Endodermal cell (in vitro differentiated cells): ENCODE measurements at regions not wholly inside any gene's neighbourhood (a gene's known extent, or its start where the extent isn't known, plus 50 kb on each side); places are given as distances from the start of the nearest gene placed in this dataset.

Experiments
- DNase-seq: peaks from one replicate; pipeline ENCODE4 v3.0.0-alpha.2; 2017
- H3K27ac ChIP-seq: 2 replicates; pipeline ENCODE4 v1.5.1; 2013; ENCODE audit warnings: mild to moderate bottlenecking, low read depth, low read length, moderate library complexity
- H3K27me3 ChIP-seq: 2 replicates; pipeline ENCODE4 v1.6.1; 2013; ENCODE audit warnings: mild to moderate bottlenecking, low read length, moderate library complexity; ENCODE audit not compliant: insufficient read depth, control insufficient read depth, poor library complexity, severe bottlenecking
- H3K36me3 ChIP-seq: 2 replicates; pipeline ENCODE4 v1.7.0; 2013; ENCODE audit warnings: mild to moderate bottlenecking, low read length, moderate library complexity; ENCODE audit not compliant: control insufficient read depth, insufficient read depth
- H3K4me1 ChIP-seq: one replicate; pipeline ENCODE4 v1.7.0; 2013; ENCODE audit warnings: low read length; ENCODE audit not compliant: control insufficient read depth, insufficient read depth
- H3K4me3 ChIP-seq: 2 replicates; pipeline ENCODE4 v1.5.1; 2013; ENCODE audit warnings: mild to moderate bottlenecking, low read length, moderate library complexity
- H3K9ac ChIP-seq: 2 replicates; pipeline ENCODE4 v1.6.1; 2013; ENCODE audit warnings: mild to moderate bottlenecking, low read length, moderate library complexity; ENCODE audit not compliant: poor library complexity, severe bottlenecking; ENCODE audit errors: extremely low read depth
- H3K9me3 ChIP-seq: 2 replicates; pipeline ENCODE4 v1.6.1; 2013; ENCODE audit warnings: mild to moderate bottlenecking, low read length, moderate library complexity; ENCODE audit not compliant: control insufficient read depth
- H3K27ac Mint-ChIP-seq: 2 replicates; pipeline ENCODE4 v1.8.0; 2020; ENCODE audit warnings: mixed read lengths
- H3K27me3 Mint-ChIP-seq: 2 replicates; pipeline ENCODE4 v1.8.0; 2021; ENCODE audit warnings: mild to moderate bottlenecking, mixed read lengths; ENCODE audit not compliant: insufficient read depth
- H3K36me3 Mint-ChIP-seq: 2 replicates; pipeline ENCODE4 v1.8.0; 2020; ENCODE audit warnings: low read depth, mixed read lengths
- H3K4me1 Mint-ChIP-seq: 2 replicates; pipeline ENCODE4 v1.8.0; 2020; ENCODE audit warnings: mixed read lengths
- H3K4me3 Mint-ChIP-seq: 2 replicates; pipeline ENCODE4 v1.8.0; 2020; ENCODE audit warnings: mild to moderate bottlenecking, moderate library complexity, mixed read lengths
- H3K9me3 Mint-ChIP-seq: 2 replicates; pipeline ENCODE4 v1.8.0; 2020; ENCODE audit warnings: mild to moderate bottlenecking, mixed read lengths
- WGBS, 2 experiments: methylation state at CpG; one replicate each; pipeline versions ENCODE4 v1.1.5 to v1.1.7; 2013; ENCODE audit warnings: missing lambda C conversion rate in 2 of 2, mixed read lengths in 1 of 2; ENCODE audit not compliant: insufficient coverage in 1 of 2, insufficient read length in 1 of 2; 5-methylcytosine and 5-hydroxymethylcytosine counted together
- TF ChIP-seq, protein P1 (sequence below): fragments of 200-600 bp; sonication (generic); conservative IDR thresholded peaks from 2 replicates; pipeline ENCODE4 v1.5.0; 2021; ENCODE audit warnings: antibody characterized with exemption, mild to moderate bottlenecking

GRCh38 chr12:43162138-43162537 lies 389.9 kb downstream of the ADAMTS20 start:
- Mint-ChIP-seq H3K9me3 (no peaks in the 10 kb centered on the region), H3K4me1 (no peaks in the 10 kb centered on the region), H3K27me3 (no peaks in the 10 kb centered on the region), H3K4me3 (no peak overlapping the region), H3K36me3 (no peaks in the 10 kb centered on the region), H3K27ac (no peak overlapping the region)
- Histone ChIP-seq H3K27me3 (no peaks in the 10 kb centered on the region), H3K9ac (no peak overlapping the region), H3K36me3 (no peaks in the 10 kb centered on the region), H3K9me3 (peaks cover 7% of the 10 kb centered on the region), H3K4me1 (no peaks in the 10 kb centered on the region), H3K27ac (no peak overlapping the region), H3K4me3 (no peak overlapping the region)
- no peak for DNase-seq
- TF ChIP-seq, protein P1, sequence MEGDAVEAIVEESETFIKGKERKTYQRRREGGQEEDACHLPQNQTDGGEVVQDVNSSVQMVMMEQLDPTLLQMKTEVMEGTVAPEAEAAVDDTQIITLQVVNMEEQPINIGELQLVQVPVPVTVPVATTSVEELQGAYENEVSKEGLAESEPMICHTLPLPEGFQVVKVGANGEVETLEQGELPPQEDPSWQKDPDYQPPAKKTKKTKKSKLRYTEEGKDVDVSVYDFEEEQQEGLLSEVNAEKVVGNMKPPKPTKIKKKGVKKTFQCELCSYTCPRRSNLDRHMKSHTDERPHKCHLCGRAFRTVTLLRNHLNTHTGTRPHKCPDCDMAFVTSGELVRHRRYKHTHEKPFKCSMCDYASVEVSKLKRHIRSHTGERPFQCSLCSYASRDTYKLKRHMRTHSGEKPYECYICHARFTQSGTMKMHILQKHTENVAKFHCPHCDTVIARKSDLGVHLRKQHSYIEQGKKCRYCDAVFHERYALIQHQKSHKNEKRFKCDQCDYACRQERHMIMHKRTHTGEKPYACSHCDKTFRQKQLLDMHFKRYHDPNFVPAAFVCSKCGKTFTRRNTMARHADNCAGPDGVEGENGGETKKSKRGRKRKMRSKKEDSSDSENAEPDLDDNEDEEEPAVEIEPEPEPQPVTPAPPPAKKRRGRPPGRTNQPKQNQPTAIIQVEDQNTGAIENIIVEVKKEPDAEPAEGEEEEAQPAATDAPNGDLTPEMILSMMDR, result no peak
- WGBS, 2 experiments, result 92% methylated on average over 2 of the region's 3 CpGs; no CpG with 5 or more reads in 1 of the 2 experiments

- H3K4me1 ChIP-seq, result no peaks in the 10 kb centered on the region
- H3K9ac ChIP-seq, result no peak overlapping the region
- H3K4me3 ChIP-seq, result no peak overlapping the region
- no peaks in the 10 kb centered on the region for H3K36me3 Mint-ChIP-seq
- no peak overlapping the region for H3K27ac Mint-ChIP-seq
- peaks cover 7% of the 10 kb centered on the region for H3K9me3 ChIP-seq
- H3K4me1 Mint-ChIP-seq, result no peaks in the 10 kb centered on the region
- no peaks in the 10 kb centered on the region for H3K9me3 Mint-ChIP-seq
- H3K27ac ChIP-seq, result no peak overlapping the region
- no peaks in the 10 kb centered on the region for H3K27me3 ChIP-seq
- H3K27me3 Mint-ChIP-seq, result no peaks in the 10 kb centered on the region
- DNase-seq, result no peak
- no peak overlapping the region for H3K4me3 Mint-ChIP-seq
- TF ChIP-seq, protein P1, result no peak
- H3K36me3 ChIP-seq, result no peaks in the 10 kb centered on the region
- 97 to 100% methylated on average over 1 of the region's 2 CpGs for WGBS, 2 experiments
Observed at GRCh38 chr12:43159506-43159905, 392.5 kb downstream of the ADAMTS20 start.

- Histone ChIP-seq H3K9me3 (peaks cover 7% of the 10 kb centered on the region), H3K27ac (no peak overlapping the region), H3K4me1 (no peaks in the 10 kb centered on the region), H3K27me3 (no peaks in the 10 kb centered on the region), H3K4me3 (no peak overlapping the region), H3K9ac (no peak overlapping the region), H3K36me3 (no peaks in the 10 kb centered on the region)
- H3K27ac Mint-ChIP-seq, result no peak overlapping the region
- H3K4me3 Mint-ChIP-seq, result no peak overlapping the region
- DNase-seq, result no peak
- H3K4me1 Mint-ChIP-seq, result no peaks in the 10 kb centered on the region
- no peaks in the 10 kb centered on the region for H3K27me3 Mint-ChIP-seq
- 100% methylated on average over 1 of the region's 1 CpG; no CpG with 5 or more reads in 1 of the 2 experiments for WGBS, 2 experiments
- no peaks in the 10 kb centered on the region for H3K36me3 Mint-ChIP-seq
- H3K9me3 Mint-ChIP-seq, result no peaks in the 10 kb centered on the region
- TF ChIP-seq, protein P1, result no peak
Observed at GRCh38 chr12:43158126-43158525, 393.9 kb downstream of the ADAMTS20 start.
